IMR-90 (cell line): ENCODE measurements at regions not wholly inside any gene's neighbourhood (a gene's known extent, or its start where the extent isn't known, plus 50 kb on each side); places are given as distances from the start of the nearest gene placed in this dataset.

Source experiments
- ATAC-seq: fragments of 200-7000 bp; cut with Tn5 transposase; 2 replicates; pipeline ENCODE4 v1.9.1; 2020; ENCODE audit warnings: low read depth, mild to moderate bottlenecking, moderate library complexity
- BruUV-seq: library from RNA; stranded (reverse); fragments of 400-500 nt; replicated peaks from 2 replicates; lab custom pipeline; 2021; lab: Mats Ljungman, UMichigan
- CTCF ChIA-PET: fragments of 300-600 bp; formaldehyde crosslinking; extraction: SDS; loops from one replicate; lab custom pipeline; 2021; ENCODE audit warnings: antibody characterized with exemption; lab: Yijun Ruan, JAX
- POLR2A ChIA-PET: fragments of 300-600 bp; sonication (Branson Sonifier 250); formaldehyde crosslinking; loops from one replicate; lab custom pipeline; 2022; ENCODE audit warnings: antibody characterized with exemption; ENCODE audit not compliant: unreplicated experiment; lab: Charles Lee
- DNase-seq: peaks from one replicate; pipeline ENCODE4 v3.0.0; 2013
- H2AFZ ChIP-seq: replicated peaks from 2 replicates; pipeline ENCODE3; 2013; ENCODE audit warnings: low read length, mild to moderate bottlenecking; ENCODE audit not compliant: poor library complexity
- H2AK5ac ChIP-seq: 2 replicates; pipeline ENCODE4 v1.6.1; 2013; ENCODE audit warnings: low read depth, low read length, inconsistent platforms
- H2AK9ac ChIP-seq: replicated peaks from 2 replicates; pipeline ENCODE3; 2013; ENCODE audit warnings: mild to moderate bottlenecking, low read depth, low read length, moderate library complexity; ENCODE audit not compliant: poor library complexity
- H2BK120ac ChIP-seq: 2 replicates; pipeline ENCODE4 v1.6.1; 2013; ENCODE audit warnings: low read depth, low read length, inconsistent platforms
- H2BK15ac ChIP-seq: 3 replicates; pipeline ENCODE4 v1.6.1; 2013; ENCODE audit warnings: low read depth, low read length, inconsistent platforms
- H2BK20ac ChIP-seq: 2 replicates; pipeline ENCODE4 v1.6.1; 2013; ENCODE audit warnings: low read depth, mild to moderate bottlenecking, inconsistent platforms, low read length, moderate library complexity
- H2BK5ac ChIP-seq: 2 replicates; pipeline ENCODE4 v1.6.1; 2013; ENCODE audit warnings: mild to moderate bottlenecking, low read depth, low read length, inconsistent platforms; ENCODE audit not compliant: poor library complexity, severe bottlenecking
- H3K14ac ChIP-seq: replicated peaks from 2 replicates; pipeline ENCODE4 v1.6.1; 2013; ENCODE audit warnings: low read depth, low read length, inconsistent platforms
- H3K18ac ChIP-seq: 2 replicates; pipeline ENCODE4 v1.6.1; 2013; ENCODE audit warnings: low read depth, low read length, control low read depth
- H3K23ac ChIP-seq: 2 replicates; pipeline ENCODE4 v1.6.1; 2013; ENCODE audit warnings: low read depth, low read length, inconsistent platforms
- H3K27ac ChIP-seq: 2 replicates; pipeline ENCODE4 v1.5.1; 2013; ENCODE audit warnings: mild to moderate bottlenecking, control low read depth, low read length; ENCODE audit not compliant: insufficient read depth
- H3K27me3 ChIP-seq: 2 replicates; pipeline ENCODE4 v1.6.1; 2013; ENCODE audit warnings: low read length; ENCODE audit not compliant: control insufficient read depth, insufficient read depth
- H3K36me3 ChIP-seq: 2 replicates; pipeline ENCODE4 v1.6.1; 2013; ENCODE audit warnings: low read length, mixed read lengths; ENCODE audit not compliant: control insufficient read depth, insufficient read depth
- H3K4ac ChIP-seq: 2 replicates; pipeline ENCODE4 v1.6.1; 2013; ENCODE audit warnings: low read depth, low read length, inconsistent platforms
- H3K4me1 ChIP-seq: 2 replicates; pipeline ENCODE4 v1.6.1; 2013; ENCODE audit warnings: low read length, mixed read lengths; ENCODE audit not compliant: control insufficient read depth, insufficient read depth
- H3K4me2 ChIP-seq: 2 replicates; pipeline ENCODE4 v1.6.1; 2013; ENCODE audit warnings: low read depth, mild to moderate bottlenecking, control low read depth, low read length, moderate library complexity
- H3K4me3 ChIP-seq: 2 replicates; pipeline ENCODE4 v1.5.1; 2013; ENCODE audit warnings: low read depth, mild to moderate bottlenecking, control low read depth, low read length, moderate library complexity; ENCODE audit not compliant: insufficient read depth
- H3K56ac ChIP-seq: 2 replicates; pipeline ENCODE4 v1.6.1; 2013; ENCODE audit warnings: low read length, inconsistent platforms; ENCODE audit not compliant: insufficient read depth; ENCODE audit errors: extremely low read depth
- H3K79me1 ChIP-seq, 2 experiments: 2 replicates each; pipeline ENCODE4 v1.6.1; 2013; ENCODE audit warnings: low read length in 2 of 2, inconsistent platforms in 1 of 2, low read depth in 1 of 2
- H3K9ac ChIP-seq: 2 replicates; pipeline ENCODE4 v1.6.1; 2013; ENCODE audit warnings: low read depth, low read length, control low read depth
- H3K9me1 ChIP-seq: 2 replicates; pipeline ENCODE4 v1.6.1; 2013; ENCODE audit warnings: low read length, inconsistent platforms; ENCODE audit not compliant: insufficient read depth
- H3K9me3 ChIP-seq: 2 replicates; pipeline ENCODE4 v1.6.1; 2013; ENCODE audit warnings: low read length; ENCODE audit not compliant: control insufficient read depth, insufficient read depth
- H4K20me1 ChIP-seq: 2 replicates; pipeline ENCODE4 v1.6.1; 2013; ENCODE audit warnings: low read length, inconsistent platforms; ENCODE audit not compliant: insufficient read depth
- H4K5ac ChIP-seq: 2 replicates; pipeline ENCODE4 v1.6.1; 2013; ENCODE audit warnings: mild to moderate bottlenecking, low read depth, low read length, control low read depth
- H4K8ac ChIP-seq, 2 experiments: 2 replicates each; pipeline ENCODE4 v1.6.1; 2013; ENCODE audit warnings: low read depth in 2 of 2, low read length in 2 of 2, control low read depth in 1 of 2, inconsistent platforms in 1 of 2
- H4K91ac ChIP-seq: 2 replicates; pipeline ENCODE4 v1.6.1; 2013; ENCODE audit warnings: low read depth, low read length, inconsistent platforms; ENCODE audit not compliant: insufficient read depth
- BHLHE40 ChIP-seq: fragments of 150-350 bp; IDR thresholded peaks from 2 replicates; pipeline ENCODE4 v1.6.1; 2016; ENCODE audit warnings: mild to moderate bottlenecking, low read depth, low read length
- CEBPB ChIP-seq: IDR thresholded peaks from 2 replicates; pipeline ENCODE4 v1.6.1; 2012; ENCODE audit warnings: low read depth, low read length, improper control_type of control experiment
- CHD1 ChIP-seq: IDR thresholded peaks from 2 replicates; pipeline ENCODE4 v1.6.1; 2012; ENCODE audit warnings: low read depth, low read length, improper control_type of control experiment
- ELK1 ChIP-seq: fragments of 150-350 bp; IDR thresholded peaks from 2 replicates; pipeline ENCODE4 v1.6.1; 2016; ENCODE audit warnings: low read depth, mild to moderate bottlenecking, low read length, moderate library complexity, borderline replicate concordance
- FOS ChIP-seq: fragments of 150-350 bp; IDR thresholded peaks from 2 replicates; pipeline ENCODE4 v1.6.1; 2016; ENCODE audit warnings: low read depth, low read length
- MAFK ChIP-seq: IDR thresholded peaks from 2 replicates; pipeline ENCODE4 v1.6.1; 2012; ENCODE audit warnings: low read depth, low read length, improper control_type of control experiment
- MAZ ChIP-seq: IDR thresholded peaks from 2 replicates; pipeline ENCODE4 v1.6.1; 2012; ENCODE audit warnings: low read depth, mild to moderate bottlenecking, low read length, improper control_type of control experiment, moderate library complexity, borderline replicate concordance
- MXI1 ChIP-seq: IDR thresholded peaks from 2 replicates; pipeline ENCODE4 v1.6.1; 2012; ENCODE audit warnings: low read depth, mild to moderate bottlenecking, low read length, moderate library complexity, borderline replicate concordance
- NFE2L2 ChIP-seq: fragments of 150-350 bp; IDR thresholded peaks from 2 replicates; pipeline ENCODE4 v1.6.1; 2016; ENCODE audit warnings: low read depth, mild to moderate bottlenecking, low read length
- POLR2A ChIP-seq: IDR thresholded peaks from 2 replicates; pipeline ENCODE4 v1.6.1; 2012; ENCODE audit warnings: mild to moderate bottlenecking, low read depth, low read length
- RAD21 ChIP-seq: IDR thresholded peaks from 2 replicates; pipeline ENCODE4 v1.6.1; 2012; ENCODE audit warnings: low read length, improper control_type of control experiment
- RCOR1 ChIP-seq: IDR thresholded peaks from 2 replicates; pipeline ENCODE4 v1.6.1; 2012; ENCODE audit warnings: mild to moderate bottlenecking, low read length, improper control_type of control experiment; ENCODE audit not compliant: insufficient replicate concordance
- RFX5 ChIP-seq: IDR thresholded peaks from 2 replicates; pipeline ENCODE4 v1.8.0; 2012; ENCODE audit warnings: low read depth, mild to moderate bottlenecking, low read length, moderate library complexity
- SMC3 ChIP-seq: fragments of 150-350 bp; IDR thresholded peaks from 2 replicates; pipeline ENCODE4 v1.6.1; 2016; ENCODE audit warnings: low read depth, mild to moderate bottlenecking, antibody characterized with exemption, low read length, moderate library complexity
- USF2 ChIP-seq: fragments of 150-350 bp; IDR thresholded peaks from 2 replicates; pipeline ENCODE4 v1.6.1; 2017; ENCODE audit warnings: mild to moderate bottlenecking, antibody characterized with exemption, low read length, low read depth
- WGBS, 2 experiments: methylation state at CpG; one replicate each; pipeline versions ENCODE4 v1.1.5 to v1.1.7; 2013; ENCODE audit warnings: missing lambda C conversion rate in 2 of 2; ENCODE audit not compliant: insufficient read length in 1 of 2; ENCODE audit errors: extremely low coverage in 2 of 2; 5-methylcytosine and 5-hydroxymethylcytosine counted together
- dilution Hi-C: fragments of 300-500 bp; cut with HindIII; formaldehyde crosslinking; loops from one replicate; pipeline ENCODE4 v1.14.3; 2018; ENCODE audit warnings: low sequenced_read_pairs; ENCODE audit not compliant: unreplicated experiment
- in situ Hi-C: fragments of 300-500 bp; cut with MboI; formaldehyde crosslinking; loops from 3 replicates; pipeline ENCODE4 v1.14.3; 2019; ENCODE audit warnings: low sequenced_read_pairs, inconsistent platforms, mixed read lengths
- intact Hi-C: fragments of 100-400 bp; cut with micrococcal nuclease; formaldehyde crosslinking; loops from 2 replicates; pipeline ENCODE4 v1.10.0; 2022
- TF ChIP-seq, protein P1 (sequence below): conservative IDR thresholded peaks from 2 replicates; pipeline ENCODE4 v1.5.1; 2012; ENCODE audit warnings: mild to moderate bottlenecking, low read depth, low read length, improper control_type of control experiment

DNA sequence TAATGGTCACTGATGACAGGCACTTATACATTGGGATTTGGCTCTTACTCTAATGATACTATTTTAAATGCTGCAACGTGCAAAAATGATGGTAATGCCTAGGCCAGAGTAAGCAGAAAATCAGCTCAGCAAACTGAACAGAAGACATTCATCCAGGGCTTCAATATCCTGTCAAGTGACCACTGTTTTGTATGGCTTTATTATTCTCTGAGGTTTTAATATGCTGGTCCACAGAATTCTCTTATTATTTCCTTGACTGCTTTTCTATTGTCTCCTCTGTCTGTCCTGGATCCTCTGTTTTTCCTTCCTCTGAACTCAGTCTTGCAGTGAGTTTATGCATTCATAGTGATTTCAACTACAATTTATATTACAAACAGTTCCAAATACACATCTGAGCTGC is 90.8 kb upstream of the PMFBP1 start:
- TF ChIP-seq CEBPB (no peak), MAFK (no peak), MAZ (no peak), POLR2A (no peak), CHD1 (no peak), RAD21 (no peak), BHLHE40 (no peak), USF2 (no peak), RCOR1 (no peak), NFE2L2 (no peak), RFX5 (no peak), SMC3 (no peak), FOS (no peak), ELK1 (no peak), MXI1 (no peak)
- TF ChIP-seq, protein P1, sequence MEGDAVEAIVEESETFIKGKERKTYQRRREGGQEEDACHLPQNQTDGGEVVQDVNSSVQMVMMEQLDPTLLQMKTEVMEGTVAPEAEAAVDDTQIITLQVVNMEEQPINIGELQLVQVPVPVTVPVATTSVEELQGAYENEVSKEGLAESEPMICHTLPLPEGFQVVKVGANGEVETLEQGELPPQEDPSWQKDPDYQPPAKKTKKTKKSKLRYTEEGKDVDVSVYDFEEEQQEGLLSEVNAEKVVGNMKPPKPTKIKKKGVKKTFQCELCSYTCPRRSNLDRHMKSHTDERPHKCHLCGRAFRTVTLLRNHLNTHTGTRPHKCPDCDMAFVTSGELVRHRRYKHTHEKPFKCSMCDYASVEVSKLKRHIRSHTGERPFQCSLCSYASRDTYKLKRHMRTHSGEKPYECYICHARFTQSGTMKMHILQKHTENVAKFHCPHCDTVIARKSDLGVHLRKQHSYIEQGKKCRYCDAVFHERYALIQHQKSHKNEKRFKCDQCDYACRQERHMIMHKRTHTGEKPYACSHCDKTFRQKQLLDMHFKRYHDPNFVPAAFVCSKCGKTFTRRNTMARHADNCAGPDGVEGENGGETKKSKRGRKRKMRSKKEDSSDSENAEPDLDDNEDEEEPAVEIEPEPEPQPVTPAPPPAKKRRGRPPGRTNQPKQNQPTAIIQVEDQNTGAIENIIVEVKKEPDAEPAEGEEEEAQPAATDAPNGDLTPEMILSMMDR = no peak
- dilution Hi-C loops = no loop called here
- Histone ChIP-seq H3K9ac (no peak overlapping the region), H3K4me2 (no peak overlapping the region), H2BK20ac (no peak overlapping the region), H3K79me1 (no peaks in the 10 kb centered on the region), H3K9me1 (no peaks in the 10 kb centered on the region), H2AK9ac (no peak overlapping the region), H3K4me1 (no peaks in the 10 kb centered on the region; the same call in 1 of the 2 replicates), H3K36me3 (no peaks in the 10 kb centered on the region), H2BK5ac (no peak overlapping the region), H3K56ac (no peak overlapping the region), H4K20me1 (no peaks in the 10 kb centered on the region), H4K5ac (no peak overlapping the region), H3K4me3 (no peak overlapping the region), H3K27ac (no peak overlapping the region), H2AFZ (no peak overlapping the region), H3K27me3 (no peaks in the 10 kb centered on the region), H3K23ac (no peak overlapping the region), H3K4ac (no peak overlapping the region), H3K9me3 (no peaks in the 10 kb centered on the region), H2AK5ac (no peak overlapping the region), H3K18ac (no peak overlapping the region), H4K91ac (no peak overlapping the region), H4K8ac (no peak overlapping the region), H2BK120ac (no peak overlapping the region), H2BK15ac (no peak overlapping the region), H3K14ac (no peak overlapping the region)
- CTCF ChIA-PET = interaction anchor here (0.9 kb wide), 1 partner anchor 29 kb away, joined by 3 read pairs; no protein-coding TSS in a partner anchor
- POLR2A ChIA-PET = no interaction called here
- no CpG with 5 or more reads among the region's 1 CpG for WGBS, 2 experiments
- intact Hi-C loops = no loop called here
- in situ Hi-C loops = no loop called here
- no peak for DNase-seq
- BruUV-seq = no TSS peak
- no peak for ATAC-seq
